ENCODE measurements at regions not wholly inside any gene's neighbourhood (a gene's known extent, or its start where the extent isn't known, plus 50 kb on each side); places are given as distances from the start of the nearest gene placed in this dataset.

DNA sequence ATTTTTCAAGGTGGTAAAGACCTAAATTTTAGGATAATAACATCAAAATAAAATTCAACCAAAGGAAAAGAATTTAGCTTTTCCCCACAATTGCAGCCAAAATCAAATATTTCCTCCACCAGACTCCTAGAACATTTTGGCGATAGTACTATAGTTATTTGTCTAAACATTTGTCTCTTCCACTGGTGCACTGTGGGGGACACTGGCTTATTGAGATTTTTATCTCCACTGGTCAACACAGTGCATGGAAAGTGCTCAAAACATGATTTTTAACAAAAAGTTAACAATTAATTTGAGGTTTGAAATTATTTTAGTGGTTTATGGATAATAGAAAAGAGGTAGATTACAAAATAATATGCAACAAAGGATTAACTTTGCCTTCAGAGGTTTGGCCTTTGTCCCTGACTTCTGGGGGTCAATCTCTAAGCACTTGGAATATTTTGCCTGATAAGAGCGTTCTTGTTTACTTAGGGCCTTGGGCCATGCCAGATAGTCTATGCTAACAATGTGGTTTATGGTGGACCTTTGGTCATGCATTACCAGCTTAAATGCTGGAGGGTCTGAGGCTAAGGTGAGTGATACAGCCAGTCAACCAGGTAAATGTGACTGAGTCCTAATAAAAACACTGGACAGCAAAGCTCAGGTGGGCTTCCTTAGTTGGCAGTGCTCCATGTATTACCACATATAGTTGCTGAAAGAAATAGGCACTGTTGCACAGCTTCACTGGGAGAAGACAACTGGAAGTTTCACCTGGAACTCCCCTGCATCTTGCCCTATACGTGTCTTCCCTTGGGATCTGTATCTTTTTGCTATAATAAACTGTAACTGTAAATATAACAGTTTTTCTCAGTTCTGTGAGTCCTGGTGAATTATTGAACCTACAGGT lies 67.2 kb upstream of the SATB2 start:
- DNase-seq (ENCODE audit: low read depth) = no peak
- no peak overlapping the region for H3K4me3 ChIP-seq (ENCODE audit: low read depth, low read length)
- TF ChIP-seq, protein P1, sequence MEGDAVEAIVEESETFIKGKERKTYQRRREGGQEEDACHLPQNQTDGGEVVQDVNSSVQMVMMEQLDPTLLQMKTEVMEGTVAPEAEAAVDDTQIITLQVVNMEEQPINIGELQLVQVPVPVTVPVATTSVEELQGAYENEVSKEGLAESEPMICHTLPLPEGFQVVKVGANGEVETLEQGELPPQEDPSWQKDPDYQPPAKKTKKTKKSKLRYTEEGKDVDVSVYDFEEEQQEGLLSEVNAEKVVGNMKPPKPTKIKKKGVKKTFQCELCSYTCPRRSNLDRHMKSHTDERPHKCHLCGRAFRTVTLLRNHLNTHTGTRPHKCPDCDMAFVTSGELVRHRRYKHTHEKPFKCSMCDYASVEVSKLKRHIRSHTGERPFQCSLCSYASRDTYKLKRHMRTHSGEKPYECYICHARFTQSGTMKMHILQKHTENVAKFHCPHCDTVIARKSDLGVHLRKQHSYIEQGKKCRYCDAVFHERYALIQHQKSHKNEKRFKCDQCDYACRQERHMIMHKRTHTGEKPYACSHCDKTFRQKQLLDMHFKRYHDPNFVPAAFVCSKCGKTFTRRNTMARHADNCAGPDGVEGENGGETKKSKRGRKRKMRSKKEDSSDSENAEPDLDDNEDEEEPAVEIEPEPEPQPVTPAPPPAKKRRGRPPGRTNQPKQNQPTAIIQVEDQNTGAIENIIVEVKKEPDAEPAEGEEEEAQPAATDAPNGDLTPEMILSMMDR (conservative IDR thresholded peaks at IDR 0.05; ENCODE audit: low read depth, low read length) = no peak

DNA sequence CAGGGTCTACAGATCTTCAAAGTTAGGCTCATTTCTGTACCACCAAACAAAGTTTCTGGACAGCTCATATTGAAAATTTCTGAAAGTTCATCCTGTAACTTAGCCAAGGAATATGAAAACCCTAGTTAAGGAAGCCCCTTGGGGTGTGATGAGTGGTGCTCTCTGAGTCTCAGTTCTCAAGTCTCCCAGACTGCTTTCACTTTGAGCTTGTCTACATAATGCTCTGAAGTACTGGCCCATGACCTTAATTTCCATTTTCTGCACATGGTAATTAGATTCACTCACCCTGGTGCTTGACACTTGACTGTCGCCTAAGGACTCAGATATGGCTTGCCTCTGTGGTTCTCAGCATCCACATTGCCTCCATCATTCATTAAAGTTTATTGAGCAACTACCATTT lies 51.7 kb upstream of the SATB2 start:
- H3K4me3 ChIP-seq (ENCODE audit: low read depth, low read length) = no peak overlapping the region
- TF ChIP-seq, protein P1 (conservative IDR thresholded peaks at IDR 0.05; ENCODE audit: low read depth, low read length) = no peak
- no peak for DNase-seq (ENCODE audit: low read depth)
